SK-N-SH (cell line): ENCODE measurements at regions not wholly inside any gene's neighbourhood (a gene's known extent, or its start where the extent isn't known, plus 50 kb on each side); places are given as distances from the start of the nearest gene placed in this dataset.

ENCODE experiments used
- CHD2 ChIP-seq: fragments of 150-350 bp; IDR thresholded peaks from 2 replicates; pipeline ENCODE4 v1.6.1; 2018; ENCODE audit warnings: low read length; ENCODE audit not compliant: partially characterized antibody
- ELF1 ChIP-seq: IDR thresholded peaks from 2 replicates; pipeline ENCODE4 v1.4.0; 2012
- EP300 ChIP-seq, 2 experiments: IDR thresholded peaks; 2 replicates each; pipeline versions ENCODE4 v1.4.0 to v1.6.1; 2012; ENCODE audit warnings: borderline replicate concordance in 1 of 2, low read depth in 1 of 2, low read length in 1 of 2
- EZH2phosphoT487 ChIP-seq: fragments of 200-600 bp; sonication (generic); IDR thresholded peaks from 2 replicates; pipeline ENCODE4 v1.6.1; 2017; ENCODE audit warnings: low read depth, mixed run types, mild to moderate bottlenecking, antibody characterized with exemption, moderate library complexity, borderline replicate concordance
- FOXJ3 ChIP-seq: sonication (generic); formaldehyde crosslinking; IDR thresholded peaks from 2 replicates; pipeline ENCODE4 v1.5.1; 2020; ENCODE audit warnings: mild to moderate bottlenecking, missing genetic modification reagents
- FOXM1 ChIP-seq: IDR thresholded peaks from 2 replicates; pipeline ENCODE4 v1.4.0; 2012; ENCODE audit warnings: low read depth, mild to moderate bottlenecking
- GABPA ChIP-seq: IDR thresholded peaks from 2 replicates; pipeline ENCODE4 v1.4.0; 2012; ENCODE audit warnings: low read depth, mild to moderate bottlenecking
- GATA2 ChIP-seq: sonication (generic); formaldehyde crosslinking; IDR thresholded peaks from 2 replicates; pipeline ENCODE4 v1.5.0; 2020; ENCODE audit warnings: mild to moderate bottlenecking, missing genetic modification reagents
- MAX ChIP-seq: IDR thresholded peaks from 2 replicates; pipeline ENCODE4 v1.4.0; 2012; ENCODE audit warnings: low read depth
- RCOR1 ChIP-seq: fragments of 150-350 bp; IDR thresholded peaks from 2 replicates; pipeline ENCODE4 v1.6.1; 2017; ENCODE audit warnings: antibody characterized with exemption, low read length
- REST ChIP-seq: IDR thresholded peaks from 2 replicates; pipeline ENCODE4 v1.6.1; 2012; ENCODE audit warnings: mild to moderate bottlenecking, low read depth, low read length, moderate library complexity
- SIN3A ChIP-seq: IDR thresholded peaks from 2 replicates; pipeline ENCODE4 v1.6.1; 2012; ENCODE audit warnings: low read depth, mild to moderate bottlenecking, low read length, moderate library complexity, borderline replicate concordance
- TAF1 ChIP-seq: IDR thresholded peaks from 2 replicates; pipeline ENCODE4 v1.6.1; 2012; ENCODE audit warnings: low read depth, mild to moderate bottlenecking, low read length, moderate library complexity, borderline replicate concordance
- TCF12 ChIP-seq: IDR thresholded peaks from 2 replicates; pipeline ENCODE4 v1.4.0; 2012
- USF1 ChIP-seq: IDR thresholded peaks from 2 replicates; pipeline ENCODE4 v1.4.0; 2012; ENCODE audit warnings: low read depth, borderline replicate concordance
- TF ChIP-seq, protein P1 (sequence below): fragments of 200-600 bp; sonication (generic); IDR thresholded peaks from 2 replicates; pipeline ENCODE4 v1.6.1; 2017; ENCODE audit warnings: antibody characterized with exemption, mild to moderate bottlenecking, moderate library complexity
- TF ChIP-seq, protein P2 (sequence below): IDR thresholded peaks from 2 replicates; pipeline ENCODE4; 2012

GRCh38 chr4:140238351-140239056, 84.5 kb upstream of the MAML3 start (continued):
- TF ChIP-seq EP300 (IDR thresholded peaks at IDR 0.05; ENCODE audit: borderline replicate concordance in 1 of 2, low read depth in 1 of 2, low read length in 1 of 2), result peak in 1 of 2 experiments; percentile 26; a peak in 1 of 4 replicates
- no peak for TF ChIP-seq EZH2phosphoT487
- peak; percentile 71 for TF ChIP-seq FOXJ3 (CRISPR knock-in tag)
- TF ChIP-seq USF1, result no peak
- TF ChIP-seq, protein P1, sequence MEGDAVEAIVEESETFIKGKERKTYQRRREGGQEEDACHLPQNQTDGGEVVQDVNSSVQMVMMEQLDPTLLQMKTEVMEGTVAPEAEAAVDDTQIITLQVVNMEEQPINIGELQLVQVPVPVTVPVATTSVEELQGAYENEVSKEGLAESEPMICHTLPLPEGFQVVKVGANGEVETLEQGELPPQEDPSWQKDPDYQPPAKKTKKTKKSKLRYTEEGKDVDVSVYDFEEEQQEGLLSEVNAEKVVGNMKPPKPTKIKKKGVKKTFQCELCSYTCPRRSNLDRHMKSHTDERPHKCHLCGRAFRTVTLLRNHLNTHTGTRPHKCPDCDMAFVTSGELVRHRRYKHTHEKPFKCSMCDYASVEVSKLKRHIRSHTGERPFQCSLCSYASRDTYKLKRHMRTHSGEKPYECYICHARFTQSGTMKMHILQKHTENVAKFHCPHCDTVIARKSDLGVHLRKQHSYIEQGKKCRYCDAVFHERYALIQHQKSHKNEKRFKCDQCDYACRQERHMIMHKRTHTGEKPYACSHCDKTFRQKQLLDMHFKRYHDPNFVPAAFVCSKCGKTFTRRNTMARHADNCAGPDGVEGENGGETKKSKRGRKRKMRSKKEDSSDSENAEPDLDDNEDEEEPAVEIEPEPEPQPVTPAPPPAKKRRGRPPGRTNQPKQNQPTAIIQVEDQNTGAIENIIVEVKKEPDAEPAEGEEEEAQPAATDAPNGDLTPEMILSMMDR, result no peak
- no peak for TF ChIP-seq SIN3A
- TF ChIP-seq GATA2 (CRISPR knock-in tag), result no peak
- TF ChIP-seq RCOR1, result no peak
- TF ChIP-seq ELF1, result no peak
- TF ChIP-seq FOXM1, result no peak
- TF ChIP-seq GABPA, result no peak
- peak; percentile 53; the same call in 1 of the 2 replicates for TF ChIP-seq MAX
- TF ChIP-seq CHD2, result peak; percentile 94
- TF ChIP-seq TCF12, result peak; percentile 44
- 0 out of 2 replicates have a peak, but pooled peaks have one; percentile 7 for TF ChIP-seq TAF1
- TF ChIP-seq, protein P2, sequence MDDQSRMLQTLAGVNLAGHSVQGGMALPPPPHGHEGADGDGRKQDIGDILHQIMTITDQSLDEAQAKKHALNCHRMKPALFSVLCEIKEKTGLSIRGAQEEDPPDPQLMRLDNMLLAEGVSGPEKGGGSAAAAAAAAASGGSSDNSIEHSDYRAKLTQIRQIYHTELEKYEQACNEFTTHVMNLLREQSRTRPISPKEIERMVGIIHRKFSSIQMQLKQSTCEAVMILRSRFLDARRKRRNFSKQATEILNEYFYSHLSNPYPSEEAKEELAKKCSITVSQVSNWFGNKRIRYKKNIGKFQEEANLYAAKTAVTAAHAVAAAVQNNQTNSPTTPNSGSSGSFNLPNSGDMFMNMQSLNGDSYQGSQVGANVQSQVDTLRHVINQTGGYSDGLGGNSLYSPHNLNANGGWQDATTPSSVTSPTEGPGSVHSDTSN, result no peak
- TF ChIP-seq REST, result no peak
- TF ChIP-seq, all 33 proteins: peak for 13
